Activated CD8-positive, alpha-beta memory T cell treated with anti-CD3 and anti-CD28 coated beads for 36 hours (primary cell): ENCODE measurements at regions not wholly inside any gene's neighbourhood (a gene's known extent, or its start where the extent isn't known, plus 50 kb on each side); places are given as distances from the start of the nearest gene placed in this dataset.

Experiments used
- CTCF ChIA-PET: fragments of 350-600 bp; sonication (Branson Sonifier 250); formaldehyde crosslinking; loops from one replicate; lab custom pipeline; 2021; ENCODE audit warnings: antibody characterized with exemption; lab: Charles Lee
- POLR2A ChIA-PET: fragments of 350-600 bp; sonication (Branson Sonifier 250); formaldehyde crosslinking; loops from one replicate; lab custom pipeline; 2021; ENCODE audit warnings: antibody characterized with exemption; lab: Charles Lee

DNA sequence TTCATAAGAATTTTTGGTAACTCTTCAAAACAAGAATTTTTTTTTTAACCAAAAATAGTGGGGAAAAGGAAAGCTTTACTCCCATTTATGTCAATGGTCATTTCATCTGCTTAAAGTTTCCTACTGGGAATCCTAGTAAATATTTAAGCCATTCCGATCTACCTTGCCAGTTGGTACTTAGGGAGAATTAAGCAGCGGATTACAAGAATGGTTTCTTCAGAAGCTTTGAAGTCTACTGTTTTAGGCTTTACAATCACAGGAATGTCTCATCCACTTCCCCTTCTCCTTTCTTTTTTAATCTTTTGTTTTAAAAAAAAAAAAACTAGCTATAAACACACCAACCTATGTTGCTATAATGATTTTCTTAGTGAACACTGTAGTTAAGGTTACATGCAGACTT, 341.4 kb upstream of the ATP11B start:
- POLR2A ChIA-PET = no interaction called here

DNA sequence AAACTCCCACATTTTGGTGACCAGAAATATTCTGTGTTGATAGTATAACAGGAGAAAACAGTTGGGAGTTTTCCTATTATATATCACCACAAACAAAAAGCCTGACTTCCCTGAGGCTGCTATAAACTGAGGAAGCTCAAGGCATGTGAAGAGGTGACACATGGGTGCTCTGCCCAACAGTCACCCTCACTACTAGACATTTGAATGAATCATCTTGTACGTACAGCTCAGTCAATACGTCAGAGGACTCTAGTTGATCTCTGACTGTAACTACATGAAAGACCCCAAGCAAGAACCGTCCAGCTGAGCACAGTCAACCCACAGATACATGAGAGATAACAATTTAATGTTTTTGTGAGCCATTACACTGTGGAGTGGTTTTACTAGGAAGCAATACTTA, 338.3 kb upstream of the ATP11B start:
- POLR2A ChIA-PET = no interaction called here

More for the DNA sequence above, 341.4 kb upstream of the ATP11B start:
- CTCF ChIA-PET = no interaction called here

DNA sequence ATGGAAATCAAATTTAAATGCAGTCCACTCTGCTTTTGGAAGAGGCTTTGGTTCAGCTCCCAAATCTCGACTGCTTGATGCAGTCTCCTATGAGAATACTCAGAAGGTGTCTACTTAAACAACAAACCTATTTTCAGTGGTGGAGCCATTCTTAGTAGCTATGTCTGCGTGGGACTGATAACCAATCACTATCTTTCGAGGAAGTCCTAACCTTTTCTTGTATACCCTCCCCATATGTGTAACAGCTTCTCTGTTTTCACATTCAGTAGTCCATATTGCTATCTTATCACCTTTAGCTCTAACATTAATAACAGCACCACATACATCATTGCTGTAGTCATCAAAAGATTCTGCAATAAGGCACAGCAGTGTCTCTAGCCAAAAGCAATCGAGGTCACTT, 333.0 kb upstream of the ATP11B start:
- POLR2A ChIA-PET = no interaction called here
- CTCF ChIA-PET = no interaction called here

More for the DNA sequence above, 338.3 kb upstream of the ATP11B start:
- CTCF ChIA-PET = no interaction called here

DNA sequence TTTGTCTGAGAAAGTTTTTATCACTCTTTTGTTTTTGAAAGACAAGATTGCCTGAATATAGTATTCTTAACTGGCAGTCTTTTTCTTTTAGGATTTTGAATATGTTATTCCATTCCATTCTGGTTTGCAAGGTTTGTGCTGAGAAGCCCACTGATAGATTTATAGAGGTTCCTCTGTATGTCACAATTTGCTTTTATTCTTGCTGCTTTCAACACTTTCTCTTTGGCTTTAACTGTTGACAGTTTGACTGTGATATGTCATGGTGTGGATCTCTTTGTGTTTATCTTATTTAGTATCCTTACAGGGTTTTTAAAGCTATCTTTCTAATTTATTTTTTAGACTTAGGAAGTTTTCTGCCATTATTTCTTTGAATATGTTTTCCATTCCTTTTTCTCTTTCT, 331.2 kb upstream of the ATP11B start:
- ChIA-PET CTCF (no interaction called here), POLR2A (no interaction called here)

DNA sequence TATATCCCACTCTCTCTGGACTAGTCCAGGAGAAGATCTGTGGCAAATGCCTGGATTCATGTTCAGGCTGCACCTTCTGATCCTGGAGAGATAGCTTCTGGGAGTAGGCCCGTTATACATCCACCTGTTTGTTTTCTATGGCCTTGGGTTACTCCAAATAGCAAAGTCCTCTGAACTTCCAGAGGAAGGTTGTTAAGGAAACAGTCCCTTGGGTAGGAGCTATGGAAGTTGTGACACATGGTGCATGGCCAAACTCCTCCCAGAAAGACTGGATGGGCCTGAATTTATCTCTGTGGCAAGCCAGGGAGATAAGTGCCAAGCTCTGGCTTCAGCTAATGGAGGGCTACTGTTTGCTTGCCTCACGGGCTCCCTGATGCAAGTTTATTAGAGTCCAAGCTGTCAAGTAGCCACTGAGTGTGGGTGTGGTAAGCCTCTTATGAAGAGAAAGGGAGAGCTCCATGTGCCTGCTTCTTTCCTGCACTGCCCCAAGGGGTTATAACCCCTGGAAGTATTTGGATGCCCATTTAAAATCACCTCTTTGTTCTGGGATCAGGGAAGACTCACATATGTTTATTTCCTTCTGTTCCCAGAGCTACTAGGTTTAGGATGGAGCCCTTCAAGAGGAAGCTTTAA, 328.7 kb upstream of the ATP11B start:
- CTCF ChIA-PET = no interaction called here
- POLR2A ChIA-PET = no interaction called here

DNA sequence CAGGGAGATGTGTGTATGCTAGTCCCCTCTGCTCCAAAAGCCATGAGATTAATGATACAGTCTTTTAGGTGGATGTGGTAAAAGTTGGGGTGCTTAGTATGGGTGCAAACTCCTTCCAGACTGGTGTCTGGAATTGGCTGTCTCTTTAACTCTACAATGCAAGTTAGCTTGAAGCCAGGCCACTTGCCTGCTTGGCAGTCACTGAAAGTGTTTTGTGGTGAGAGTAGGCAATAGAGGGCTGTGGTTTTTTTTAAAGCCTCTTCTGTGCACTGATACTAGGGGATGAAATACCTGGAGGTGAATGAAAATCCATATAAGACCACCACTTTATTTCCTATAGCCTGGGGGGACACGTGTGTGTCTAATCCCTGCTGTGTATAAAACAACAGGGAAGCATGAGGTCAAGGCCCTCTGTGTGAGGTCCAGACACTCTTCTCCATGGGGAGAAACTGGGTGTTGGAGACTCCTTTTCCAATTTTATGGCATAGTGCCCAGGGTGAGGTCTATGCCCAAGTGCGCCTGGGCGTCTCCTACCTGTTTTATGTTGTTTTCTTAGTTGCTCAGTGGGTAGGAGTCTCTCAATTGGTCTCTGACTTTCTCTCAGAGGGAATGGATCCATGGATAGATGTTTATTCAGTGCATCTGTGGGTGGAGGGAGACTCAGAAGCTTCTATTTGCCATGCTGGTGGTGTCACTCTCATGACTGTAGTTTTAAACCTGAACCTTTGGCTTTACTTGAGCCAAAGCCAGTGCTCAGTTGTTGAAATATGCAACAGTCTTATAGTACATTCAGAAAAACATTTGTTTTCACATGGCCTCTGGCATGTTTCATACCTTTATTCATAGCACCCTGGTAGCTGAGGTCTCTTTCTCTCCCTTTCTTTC, 327.8 kb upstream of the ATP11B start:
- CTCF ChIA-PET = no interaction called here
- POLR2A ChIA-PET = no interaction called here

DNA sequence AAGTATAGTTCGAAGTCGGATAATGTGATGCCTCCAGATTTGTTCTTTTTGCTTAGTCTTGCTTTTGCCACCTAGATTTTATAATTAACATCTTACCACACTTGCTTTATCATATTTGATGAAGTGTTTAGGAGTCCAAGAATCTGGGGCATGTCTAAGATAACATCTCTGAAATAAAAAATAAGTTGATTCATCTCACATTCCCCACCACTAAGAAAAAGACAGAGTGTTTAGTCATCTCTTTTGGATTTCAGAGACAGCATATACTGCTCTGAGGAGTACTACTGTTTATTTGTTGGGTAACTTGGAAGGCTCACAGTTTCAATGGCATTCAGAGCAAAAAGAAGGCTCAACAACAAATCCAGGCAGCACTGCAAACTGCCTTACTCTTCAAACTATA, 324.2 kb upstream of the ATP11B start:
- POLR2A ChIA-PET = no interaction called here
- CTCF ChIA-PET = no interaction called here

DNA sequence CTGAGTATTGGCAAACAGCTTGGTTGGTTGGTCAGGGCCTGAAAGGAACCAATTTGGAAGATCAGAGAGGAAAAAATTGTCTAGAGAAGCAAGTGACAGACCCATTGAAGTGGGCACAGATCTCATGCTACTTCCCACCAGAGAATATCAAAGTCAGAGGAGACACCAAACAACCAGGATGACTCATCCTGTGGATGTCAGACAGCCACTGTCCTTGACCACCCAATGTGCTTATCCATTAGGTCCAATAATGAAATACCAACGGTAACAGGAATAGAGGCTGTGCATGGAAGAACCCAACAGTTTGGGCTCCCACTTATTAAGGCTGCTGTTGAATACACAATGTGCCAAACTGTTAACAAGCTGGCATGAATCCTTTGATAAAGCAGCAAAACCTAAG, 323.1 kb upstream of the ATP11B start:
- ChIA-PET CTCF (no interaction called here), POLR2A (no interaction called here)

DNA sequence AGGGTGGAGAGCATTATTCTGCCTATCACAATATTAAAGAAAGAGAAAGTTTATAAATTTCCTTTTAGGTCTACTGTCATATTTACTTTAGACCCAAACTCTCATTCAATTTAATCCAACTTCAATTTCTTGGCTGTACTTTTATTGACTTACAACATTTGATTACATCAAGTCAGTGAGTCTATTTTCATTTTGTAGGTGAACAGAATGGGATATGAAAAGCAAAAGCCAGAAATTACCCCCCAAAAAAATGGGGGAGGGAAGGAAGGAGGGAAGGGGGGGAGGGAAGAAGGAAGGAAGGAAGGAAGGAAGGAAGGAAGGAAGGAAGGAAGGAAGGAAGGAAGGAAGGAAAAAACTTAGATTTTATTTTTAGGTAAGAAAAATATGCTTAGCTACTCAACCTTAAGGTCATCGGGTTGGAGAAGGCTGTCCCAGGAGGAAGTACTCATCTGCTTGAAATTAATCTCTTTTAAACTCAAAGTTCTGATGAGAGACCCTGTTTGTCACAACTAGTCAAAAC, 320.1 kb upstream of the ATP11B start:
- ChIA-PET POLR2A (no interaction called here), CTCF (no interaction called here)

DNA sequence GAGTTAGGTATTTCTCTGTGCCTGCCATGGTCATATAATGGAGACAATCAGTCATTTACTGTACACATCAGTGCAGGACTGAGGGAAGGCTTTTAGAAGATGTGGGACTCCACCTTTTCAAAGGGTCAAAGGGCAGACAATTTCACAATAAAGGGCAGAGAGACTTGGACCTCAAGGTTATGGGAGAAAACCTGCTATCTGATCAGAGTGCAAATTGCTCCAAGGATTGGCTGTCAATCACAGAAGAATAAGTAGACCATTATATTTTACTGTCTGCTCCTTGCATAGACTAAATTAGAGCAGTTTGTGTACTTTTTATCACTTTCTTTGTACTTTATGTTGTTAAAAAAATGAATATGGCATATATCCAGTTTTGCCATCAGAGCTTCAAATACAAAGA, 314.9 kb upstream of the ATP11B start:
- ChIA-PET POLR2A (no interaction called here), CTCF (no interaction called here)

DNA sequence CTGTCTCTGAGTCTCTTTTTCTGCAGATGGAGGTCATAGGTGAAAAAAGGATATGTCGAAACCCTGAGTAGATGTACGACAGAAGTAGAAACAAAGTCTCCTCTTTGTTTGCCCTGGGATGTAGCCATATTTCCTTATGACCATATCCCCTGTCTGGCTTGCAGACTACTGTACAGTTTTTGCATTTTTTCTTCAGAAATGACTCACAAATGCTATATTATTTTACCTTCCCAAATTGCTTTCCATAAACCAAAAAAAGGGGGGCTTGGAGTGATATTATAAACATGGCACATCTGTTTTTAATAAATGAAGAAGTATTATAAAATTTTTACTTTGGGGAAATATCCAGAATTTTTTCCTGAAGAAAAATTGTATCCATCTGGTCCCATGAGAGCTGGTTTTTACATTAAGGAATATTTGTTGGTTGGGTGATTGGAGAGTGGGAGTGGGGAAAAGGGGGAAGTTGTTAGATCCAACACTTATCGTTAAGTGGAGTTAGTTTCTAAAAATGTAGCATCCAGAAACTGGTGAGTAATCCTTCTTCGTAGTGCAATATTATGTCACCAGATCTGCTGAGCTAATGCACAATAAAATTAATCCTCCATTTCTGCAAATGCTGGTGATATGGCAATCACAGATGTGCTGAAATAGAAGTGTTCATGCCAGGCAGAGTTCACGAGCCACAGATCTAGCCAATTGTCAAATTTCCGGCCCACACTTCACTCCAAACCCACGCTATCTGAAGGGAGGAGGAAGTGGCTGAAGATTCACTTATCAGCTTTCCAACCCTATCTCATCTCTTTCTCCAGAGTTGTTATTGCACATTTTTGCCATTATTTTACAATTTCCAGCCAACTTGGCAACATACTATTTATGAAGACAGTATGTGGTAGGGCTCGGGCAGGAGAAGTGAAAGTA, 313.6 kb upstream of the ATP11B start:
- POLR2A ChIA-PET = no interaction called here
- CTCF ChIA-PET = no interaction called here

DNA sequence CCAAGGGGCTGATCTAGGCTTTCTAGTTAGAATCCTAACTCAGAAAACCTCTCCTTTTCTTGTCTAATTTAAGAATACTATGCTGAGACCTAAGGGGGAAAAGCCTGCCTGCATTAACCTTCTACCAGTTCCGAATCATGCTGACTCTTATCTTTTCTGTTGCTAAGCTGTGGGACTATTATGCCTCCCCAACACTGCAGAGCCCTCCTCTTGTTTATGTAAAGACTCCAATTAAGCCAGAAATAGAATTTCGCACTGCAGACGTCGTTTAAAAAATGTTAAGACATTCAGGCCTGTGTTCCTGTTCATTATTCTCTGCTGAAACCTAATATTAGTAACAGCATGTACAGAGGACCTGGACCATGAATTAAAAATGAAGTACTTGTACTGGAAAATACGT, 310.6 kb upstream of the ATP11B start:
- CTCF ChIA-PET = no interaction called here
- POLR2A ChIA-PET = no interaction called here

DNA sequence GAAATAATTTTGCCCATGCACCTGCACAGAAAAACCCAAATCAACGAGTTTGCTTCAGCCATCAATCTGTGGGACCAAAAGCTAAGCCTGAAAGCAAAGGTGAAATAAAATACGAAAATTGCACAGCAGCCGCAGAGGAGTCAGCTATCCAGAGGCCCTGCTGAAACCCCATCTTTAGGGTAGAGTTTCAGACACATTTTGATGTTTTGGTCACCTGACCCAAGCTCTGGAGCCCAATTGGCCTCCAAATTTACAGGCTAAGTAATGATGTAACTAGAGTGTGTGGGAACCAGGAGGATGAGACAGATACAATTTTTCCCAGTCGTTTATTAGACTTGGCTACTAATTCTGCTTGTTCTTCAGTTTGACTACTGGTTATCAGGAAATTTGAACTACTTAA, 308.6 kb upstream of the ATP11B start:
- ChIA-PET CTCF (no interaction called here), POLR2A (no interaction called here)

DNA sequence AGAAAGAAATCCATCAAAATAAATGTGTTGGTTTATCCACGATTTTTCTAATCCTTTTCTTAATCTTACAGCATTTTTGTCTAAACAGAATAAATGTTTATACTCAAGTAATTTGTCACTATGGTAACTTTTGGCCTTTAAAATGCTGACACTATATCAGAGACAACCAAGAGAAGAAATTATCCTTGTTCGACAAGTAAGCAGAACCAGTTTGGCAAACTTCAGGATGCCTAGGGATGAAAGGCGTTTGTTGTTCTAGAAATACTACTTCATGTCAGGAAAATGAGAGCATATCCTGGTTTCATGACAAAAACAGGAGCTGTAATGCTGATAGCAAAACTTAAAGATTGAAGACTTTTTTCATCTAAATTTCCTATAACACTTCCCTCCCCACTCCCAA, 308.0 kb upstream of the ATP11B start:
- CTCF ChIA-PET = no interaction called here
- POLR2A ChIA-PET = no interaction called here

DNA sequence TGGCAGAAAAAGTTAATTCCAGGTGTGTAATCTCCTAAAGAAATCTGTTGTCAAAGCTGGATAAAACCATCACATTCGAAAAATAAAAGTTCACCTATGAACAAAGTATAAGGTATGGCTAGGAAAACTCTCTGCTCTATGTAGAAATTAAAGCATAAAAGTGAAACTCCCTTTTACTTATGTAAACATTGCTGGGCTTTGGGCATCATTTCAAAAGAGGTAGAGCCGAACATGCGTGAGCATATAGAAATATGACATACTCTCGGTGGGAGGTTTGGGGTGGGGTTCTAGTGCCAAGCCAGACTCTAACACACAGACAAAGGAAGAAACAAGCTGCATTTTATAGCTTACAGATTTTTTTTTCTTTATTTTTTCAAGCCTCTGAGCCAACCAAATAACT, 306.8 kb upstream of the ATP11B start:
- CTCF ChIA-PET = no interaction called here

DNA sequence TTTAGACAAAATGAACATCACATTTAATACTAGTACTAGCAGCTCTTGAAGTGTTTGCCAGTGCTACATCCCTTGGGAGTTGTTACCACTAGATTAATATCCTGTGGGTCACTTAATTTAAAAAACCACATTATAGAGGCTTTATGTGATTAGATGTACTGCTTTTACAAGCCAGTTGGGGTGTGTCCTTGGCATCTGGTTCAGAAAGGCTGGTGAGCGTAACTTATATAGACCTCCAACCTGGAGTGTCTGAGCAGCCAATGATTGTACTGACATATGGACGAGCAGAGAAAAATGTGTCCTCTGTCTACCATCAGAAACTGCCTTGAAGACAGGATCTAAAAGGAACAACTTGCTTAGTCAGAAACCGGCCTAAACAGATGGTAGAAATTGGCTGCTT, 306.2 kb upstream of the ATP11B start:
- POLR2A ChIA-PET = no interaction called here
- CTCF ChIA-PET = no interaction called here

More for the DNA sequence above, 306.8 kb upstream of the ATP11B start:
- POLR2A ChIA-PET = no interaction called here

DNA sequence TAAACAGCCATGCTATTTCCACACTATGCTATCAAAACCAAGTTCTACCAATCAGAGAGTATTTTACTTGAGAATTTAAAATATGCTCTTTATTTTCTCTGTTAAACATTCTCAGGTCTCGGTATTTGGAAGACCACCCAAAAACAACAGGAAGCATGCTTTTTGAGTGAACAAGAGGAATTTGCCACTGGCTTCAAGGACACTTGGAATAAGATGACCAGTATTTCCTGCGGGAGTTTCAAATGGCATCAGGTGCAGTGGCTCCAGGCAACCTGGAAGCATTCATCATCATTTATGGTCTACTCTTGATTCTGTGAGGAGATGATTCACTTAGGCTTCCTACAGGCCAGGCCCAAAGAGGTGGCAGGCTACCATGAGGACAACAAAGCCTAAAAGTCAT, 305.7 kb upstream of the ATP11B start:
- ChIA-PET CTCF (no interaction called here), POLR2A (no interaction called here)

DNA sequence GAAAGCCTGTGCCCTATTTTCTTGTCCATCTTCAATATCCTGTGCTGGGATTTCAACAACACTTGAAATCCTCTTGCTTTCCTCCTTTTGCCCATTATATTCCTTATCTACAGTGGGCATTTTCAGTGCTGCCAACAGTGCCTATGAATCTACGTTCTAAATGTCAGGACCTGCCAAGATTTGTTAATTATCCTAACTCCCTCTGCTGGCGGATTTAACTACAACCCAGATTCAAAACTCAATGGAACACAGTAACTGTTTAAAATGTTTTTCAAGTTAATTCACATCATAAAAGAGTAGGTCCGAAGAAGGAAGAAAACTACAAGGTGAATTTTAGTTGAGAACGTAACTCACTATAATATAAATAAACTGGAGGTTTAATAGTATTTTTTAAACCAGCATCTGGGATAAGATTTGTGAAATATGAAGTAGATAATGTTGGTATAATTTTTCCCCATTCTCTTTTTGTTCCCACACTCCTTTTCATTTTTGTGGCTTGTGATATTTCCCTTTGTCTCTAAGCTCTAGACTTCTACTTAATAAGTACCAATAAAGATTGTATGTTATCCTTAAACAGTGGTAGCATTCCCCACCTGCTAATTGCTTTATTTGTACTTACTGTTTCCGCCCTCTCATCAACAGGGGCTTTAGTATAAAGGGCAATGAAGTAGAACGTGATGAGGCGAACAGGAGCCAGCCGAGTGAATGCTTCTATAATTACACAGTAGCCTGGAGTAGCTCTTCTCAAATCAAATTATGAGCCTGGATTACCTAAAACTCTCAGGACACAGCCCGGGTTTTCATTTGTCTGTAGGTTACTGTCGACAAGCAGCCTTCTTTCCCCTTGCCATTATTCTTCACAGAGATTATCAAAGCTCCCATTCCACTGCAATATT, 302.5 kb upstream of the ATP11B start:
- ChIA-PET POLR2A (no interaction called here), CTCF (no interaction called here)

DNA sequence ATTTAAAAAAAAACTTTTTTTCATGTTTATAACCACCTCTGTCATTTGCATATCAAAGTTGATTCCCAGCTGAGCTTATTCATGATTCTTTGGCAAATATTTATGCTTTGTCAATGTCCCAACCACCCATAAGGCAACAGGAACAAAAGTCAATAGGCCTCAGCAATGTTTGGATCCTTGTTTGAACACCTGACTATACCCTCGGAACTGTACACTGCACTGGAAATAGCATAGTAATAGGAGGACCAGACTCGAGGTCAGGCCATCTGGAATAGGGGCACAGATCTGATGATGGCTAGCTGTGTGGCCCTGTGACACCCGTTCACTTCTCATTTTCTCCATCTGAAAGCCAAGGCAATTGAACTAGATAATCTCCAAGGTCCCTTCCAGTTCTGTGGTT, 301.7 kb upstream of the ATP11B start:
- ChIA-PET POLR2A (no interaction called here), CTCF (interaction anchor here (0.6 kb wide), 1 partner anchor 297 kb away, joined by 7 read pairs; no protein-coding TSS in a partner anchor)
